CD14-positive monocyte (primary cell): ENCODE measurements at regions not wholly inside any gene's neighbourhood (a gene's known extent, or its start where the extent isn't known, plus 50 kb on each side); places are given as distances from the start of the nearest gene placed in this dataset.

Source experiments
- DNase-seq, 3 donors: peaks; one replicate each; pipeline ENCODE4 v3.0.0-alpha.2; 2011 to 2022
- H2AFZ ChIP-seq: 2 replicates; pipeline ENCODE4 v1.6.0; 2012; ENCODE audit warnings: mild to moderate bottlenecking, low read depth, low read length, inconsistent platforms; ENCODE audit not compliant: insufficient read depth, poor library complexity, severe bottlenecking
- H3K27ac ChIP-seq, 2 donors: 1 replicate in 1 of 2; 2 replicates in 1 of 2; pipeline ENCODE4 v1.5.1; 2012 to 2013; ENCODE audit warnings: low read length in 2 of 2, control low read depth in 1 of 2, inconsistent platforms in 1 of 2, low read depth in 1 of 2, mild to moderate bottlenecking in 1 of 2
- H3K27me3 ChIP-seq, 2 donors: one replicate each; pipeline versions ENCODE4 v1.6.0 to v1.6.1; 2011 to 2013; ENCODE audit warnings: low read length in 2 of 2; ENCODE audit not compliant: control insufficient read depth in 2 of 2, insufficient read depth in 2 of 2
- H3K36me3 ChIP-seq, 2 donors: replicated peaks in 1 of 2; 1 replicate in 1 of 2; 2 replicates in 1 of 2; pipeline versions ENCODE4 v1.5.1 to v1.6.1; 2012 to 2013; ENCODE audit warnings: low read length in 2 of 2, control low read depth in 1 of 2, inconsistent platforms in 1 of 2, mild to moderate bottlenecking in 1 of 2; ENCODE audit not compliant: insufficient read depth in 2 of 2, control insufficient read depth in 1 of 2
- H3K4me1 ChIP-seq, 2 donors: 1 replicate in 1 of 2; 2 replicates in 1 of 2; pipeline versions ENCODE4 v1.5.1 to v1.6.1; 2012 to 2013; ENCODE audit warnings: low read length in 2 of 2, control low read depth in 1 of 2, inconsistent platforms in 1 of 2, mild to moderate bottlenecking in 1 of 2, moderate library complexity in 1 of 2; ENCODE audit not compliant: insufficient read depth in 2 of 2, control insufficient read depth in 1 of 2
- H3K4me2 ChIP-seq: replicated peaks from 2 replicates; pipeline ENCODE3; 2012; ENCODE audit warnings: low read length, moderate library complexity, mild to moderate bottlenecking; ENCODE audit not compliant: poor library complexity, severe bottlenecking; ENCODE audit errors: extremely low read depth
- H3K4me3 ChIP-seq, 3 experiments: fragments of 200-600 bp in 1 of 3; sonication (generic) in 1 of 3; replicated peaks in 1 of 3; 1 replicate in 2 of 3; 2 replicates in 1 of 3; pipeline ENCODE4 v1.5.1; 2011 to 2013; ENCODE audit warnings: low read length in 3 of 3, mild to moderate bottlenecking in 3 of 3, control low read depth in 2 of 3, low read depth in 2 of 3, inconsistent platforms in 1 of 3, moderate library complexity in 1 of 3
- H3K79me2 ChIP-seq: 2 replicates; pipeline ENCODE4 v1.6.0; 2012; ENCODE audit warnings: mild to moderate bottlenecking, control low read depth, inconsistent platforms, low read length, moderate library complexity; ENCODE audit not compliant: insufficient read depth
- H3K9ac ChIP-seq: 2 replicates; pipeline ENCODE4 v1.6.0; 2017; ENCODE audit warnings: low read length, mild to moderate bottlenecking; ENCODE audit not compliant: insufficient read depth, poor library complexity, severe bottlenecking
- H3K9me3 ChIP-seq, 2 donors: replicated peaks in 1 of 2; 1 replicate in 1 of 2; 2 replicates in 1 of 2; pipeline versions ENCODE4 v1.5.1 to v1.6.1; 2012 to 2013; ENCODE audit warnings: low read length in 2 of 2, control low read depth in 1 of 2; ENCODE audit not compliant: control insufficient read depth in 1 of 2, insufficient read depth in 1 of 2
- H4K20me1 ChIP-seq: 2 replicates; pipeline ENCODE4 v1.6.0; 2012; ENCODE audit warnings: mild to moderate bottlenecking, low read length, control low read depth, moderate library complexity; ENCODE audit not compliant: insufficient read depth
- H3K27ac Mint-ChIP-seq, 7 donors: one replicate each; pipeline ENCODE4 v1.8.0; 2020; ENCODE audit warnings: mild to moderate bottlenecking in 7 of 7, mixed read lengths in 7 of 7, moderate library complexity in 6 of 7, inconsistent platforms in 2 of 7
- H3K27me3 Mint-ChIP-seq, 3 donors: one replicate each; pipeline ENCODE4 v1.8.0; 2021 to 2022; ENCODE audit warnings: low read depth in 3 of 3, mild to moderate bottlenecking in 3 of 3, mixed read lengths in 3 of 3, moderate library complexity in 3 of 3, inconsistent platforms in 1 of 3
- H3K36me3 Mint-ChIP-seq, 2 donors: one replicate each; pipeline ENCODE4 v1.8.0; 2020; ENCODE audit warnings: mixed read lengths in 2 of 2, inconsistent platforms in 1 of 2, mild to moderate bottlenecking in 1 of 2
- H3K4me1 Mint-ChIP-seq: one replicate; pipeline ENCODE4 v1.8.0; 2020; ENCODE audit warnings: mild to moderate bottlenecking, mixed read lengths
- H3K4me3 Mint-ChIP-seq, 2 donors: one replicate each; pipeline ENCODE4 v1.8.0; 2020; ENCODE audit warnings: mild to moderate bottlenecking in 2 of 2, mixed read lengths in 2 of 2, moderate library complexity in 1 of 2
- H3K9me3 Mint-ChIP-seq, 7 donors: one replicate each; pipeline ENCODE4 v1.8.0; 2020 to 2022; ENCODE audit warnings: mixed read lengths in 7 of 7, mild to moderate bottlenecking in 6 of 7, moderate library complexity in 6 of 7, inconsistent platforms in 2 of 7
- WGBS: methylation state at CpG from one replicate; pipeline ENCODE4 v1.1.5; 2013; ENCODE audit warnings: missing lambda C conversion rate; ENCODE audit not compliant: insufficient coverage; 5-methylcytosine and 5-hydroxymethylcytosine counted together
- intact Hi-C, 2 donors: fragments of 100-400 bp; cut with micrococcal nuclease; formaldehyde crosslinking; loops; one replicate each; pipeline versions ENCODE4 v1.15.0 to v1.15.1; 2023
- TF ChIP-seq, protein P1 (sequence below): fragments of 200-600 bp; IDR thresholded peaks from one replicate; pipeline ENCODE4 v1.8.0; 2022; ENCODE audit warnings: antibody characterized with exemption, mild to moderate bottlenecking

DNA sequence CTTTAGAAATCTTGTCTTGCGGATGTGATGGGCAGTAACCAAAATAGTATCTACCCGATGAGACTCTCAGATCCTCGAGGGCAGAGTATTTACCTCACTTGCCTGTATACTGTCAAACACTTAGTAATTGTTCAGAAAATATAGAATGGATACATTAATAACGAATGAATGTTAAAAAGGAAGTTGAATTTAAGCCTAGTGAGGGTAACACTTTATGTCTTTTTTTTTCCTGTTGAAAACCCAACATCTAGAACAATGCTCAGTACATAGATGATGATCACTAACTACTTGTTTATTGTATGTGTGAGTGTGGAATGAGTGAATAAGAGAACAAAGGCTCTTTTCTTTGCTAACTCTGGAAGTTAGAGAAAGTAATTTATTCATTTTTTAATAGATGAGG lies 195.7 kb downstream of the MIAT start:
- DNase-seq: no peak
- Histone ChIP-seq H3K36me3 (no peaks in the 10 kb centered on the region), H3K9ac (no peak overlapping the region), H3K4me3 (no peak overlapping the region), H3K79me2 (no peaks in the 10 kb centered on the region), H3K27ac (no peak overlapping the region), H3K4me1 (no peaks in the 10 kb centered on the region), H3K4me2 (no peak overlapping the region), H3K27me3 (no peaks in the 10 kb centered on the region), H4K20me1 (no peaks in the 10 kb centered on the region), H2AFZ (no peak overlapping the region), H3K9me3 (no peaks in the 10 kb centered on the region)
- no peaks in the 10 kb centered on the region for H3K9me3 Mint-ChIP-seq
- TF ChIP-seq, protein P1, sequence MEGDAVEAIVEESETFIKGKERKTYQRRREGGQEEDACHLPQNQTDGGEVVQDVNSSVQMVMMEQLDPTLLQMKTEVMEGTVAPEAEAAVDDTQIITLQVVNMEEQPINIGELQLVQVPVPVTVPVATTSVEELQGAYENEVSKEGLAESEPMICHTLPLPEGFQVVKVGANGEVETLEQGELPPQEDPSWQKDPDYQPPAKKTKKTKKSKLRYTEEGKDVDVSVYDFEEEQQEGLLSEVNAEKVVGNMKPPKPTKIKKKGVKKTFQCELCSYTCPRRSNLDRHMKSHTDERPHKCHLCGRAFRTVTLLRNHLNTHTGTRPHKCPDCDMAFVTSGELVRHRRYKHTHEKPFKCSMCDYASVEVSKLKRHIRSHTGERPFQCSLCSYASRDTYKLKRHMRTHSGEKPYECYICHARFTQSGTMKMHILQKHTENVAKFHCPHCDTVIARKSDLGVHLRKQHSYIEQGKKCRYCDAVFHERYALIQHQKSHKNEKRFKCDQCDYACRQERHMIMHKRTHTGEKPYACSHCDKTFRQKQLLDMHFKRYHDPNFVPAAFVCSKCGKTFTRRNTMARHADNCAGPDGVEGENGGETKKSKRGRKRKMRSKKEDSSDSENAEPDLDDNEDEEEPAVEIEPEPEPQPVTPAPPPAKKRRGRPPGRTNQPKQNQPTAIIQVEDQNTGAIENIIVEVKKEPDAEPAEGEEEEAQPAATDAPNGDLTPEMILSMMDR: no peak
- H3K36me3 Mint-ChIP-seq: no peaks in the 10 kb centered on the region
- no peaks in the 10 kb centered on the region for H3K4me1 Mint-ChIP-seq
- intact Hi-C loops: no loop called here
- no CpG with 5 or more reads among the region's 4 CpGs for WGBS
- H3K27ac Mint-ChIP-seq: no peak overlapping the region
- H3K4me3 Mint-ChIP-seq: no peak overlapping the region
- peaks cover 4 to 7% (median 5%) of the 10 kb centered on the region in 3 donors for H3K27me3 Mint-ChIP-seq

DNA sequence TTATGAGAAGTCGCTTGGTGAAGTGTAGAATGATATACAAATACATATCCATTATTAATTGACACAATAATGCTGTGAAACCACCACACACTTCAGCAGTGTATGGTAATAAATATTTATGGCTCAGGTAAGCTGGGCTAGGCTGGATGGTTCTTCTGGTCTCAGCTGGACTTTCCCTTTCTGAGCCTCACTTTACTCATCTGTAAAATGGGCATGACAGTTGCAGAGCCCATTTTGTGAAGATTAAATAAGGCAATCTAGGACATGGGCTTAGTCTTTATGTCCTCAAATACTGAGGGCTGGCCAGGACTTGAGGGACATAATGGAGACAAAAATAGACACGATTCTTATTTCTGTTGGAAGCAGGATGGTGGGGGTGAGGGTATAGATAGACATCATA lies 196.1 kb downstream of the MIAT start:
- H3K36me3 ChIP-seq: no peaks in the 10 kb centered on the region
- Mint-ChIP-seq H3K27ac (no peak overlapping the region), H3K4me3 (no peak overlapping the region), H3K36me3 (no peaks in the 10 kb centered on the region), H3K27me3 (peaks cover 4 to 7% (median 5%) of the 10 kb centered on the region in 3 donors), H3K4me1 (no peaks in the 10 kb centered on the region), H3K9me3 (no peaks in the 10 kb centered on the region)
- no peaks in the 10 kb centered on the region for H3K27me3 ChIP-seq
- 100% methylated on average over 1 of the region's 2 CpGs for WGBS
- no peaks in the 10 kb centered on the region for H3K79me2 ChIP-seq
- DNase-seq: no peak
- H3K4me3 ChIP-seq: no peak overlapping the region
- H3K4me2 ChIP-seq: no peak overlapping the region
- no peak overlapping the region for H3K27ac ChIP-seq
- H3K9ac ChIP-seq: no peak overlapping the region
- intact Hi-C loops: no loop called here
- H4K20me1 ChIP-seq: no peaks in the 10 kb centered on the region
- H3K9me3 ChIP-seq: no peaks in the 10 kb centered on the region
- H2AFZ ChIP-seq: no peak overlapping the region
- TF ChIP-seq, protein P1: no peak
- no peaks in the 10 kb centered on the region for H3K4me1 ChIP-seq
